ENCODE measurements at regions not wholly inside any gene's neighbourhood (a gene's known extent, or its start where the extent isn't known, plus 50 kb on each side); places are given as distances from the start of the nearest gene placed in this dataset.

DNA sequence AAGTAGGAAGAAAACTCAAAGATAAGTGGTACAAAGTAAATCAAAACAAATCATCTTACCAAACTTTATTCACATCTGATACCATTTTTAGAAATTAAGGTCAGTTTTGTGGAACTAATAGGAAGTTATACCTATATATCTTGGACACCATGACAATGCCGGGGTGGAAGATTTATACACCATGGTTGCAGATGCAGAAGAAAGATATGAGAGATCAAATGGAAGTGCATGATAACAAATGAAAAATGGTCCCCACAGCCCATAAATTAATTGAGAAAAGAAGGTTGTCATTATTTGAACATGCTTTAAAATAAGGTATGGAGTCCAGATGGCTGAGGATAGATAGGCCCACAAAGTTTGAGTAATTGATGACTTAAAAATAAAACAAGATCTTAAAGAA, 276.8 kb downstream of the TSHZ3 start:
- TF ChIP-seq, protein P1, sequence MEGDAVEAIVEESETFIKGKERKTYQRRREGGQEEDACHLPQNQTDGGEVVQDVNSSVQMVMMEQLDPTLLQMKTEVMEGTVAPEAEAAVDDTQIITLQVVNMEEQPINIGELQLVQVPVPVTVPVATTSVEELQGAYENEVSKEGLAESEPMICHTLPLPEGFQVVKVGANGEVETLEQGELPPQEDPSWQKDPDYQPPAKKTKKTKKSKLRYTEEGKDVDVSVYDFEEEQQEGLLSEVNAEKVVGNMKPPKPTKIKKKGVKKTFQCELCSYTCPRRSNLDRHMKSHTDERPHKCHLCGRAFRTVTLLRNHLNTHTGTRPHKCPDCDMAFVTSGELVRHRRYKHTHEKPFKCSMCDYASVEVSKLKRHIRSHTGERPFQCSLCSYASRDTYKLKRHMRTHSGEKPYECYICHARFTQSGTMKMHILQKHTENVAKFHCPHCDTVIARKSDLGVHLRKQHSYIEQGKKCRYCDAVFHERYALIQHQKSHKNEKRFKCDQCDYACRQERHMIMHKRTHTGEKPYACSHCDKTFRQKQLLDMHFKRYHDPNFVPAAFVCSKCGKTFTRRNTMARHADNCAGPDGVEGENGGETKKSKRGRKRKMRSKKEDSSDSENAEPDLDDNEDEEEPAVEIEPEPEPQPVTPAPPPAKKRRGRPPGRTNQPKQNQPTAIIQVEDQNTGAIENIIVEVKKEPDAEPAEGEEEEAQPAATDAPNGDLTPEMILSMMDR (conservative IDR thresholded peaks at IDR 0.05 in 1 of 2, IDR thresholded peaks at IDR 0.05 in 1 of 2; ENCODE audit: extremely low read depth in 1 of 2, insufficient read depth in 1 of 2, low read depth in 1 of 2, low read length in 2 of 2), result no peak
- no peak for TF ChIP-seq EZH2 (IDR thresholded peaks at IDR 0.05; ENCODE audit: borderline replicate concordance, low read length)

Data from mammary epithelial cell (primary cell).